NCI-H128 (cell line): ENCODE measurements at regions not wholly inside any gene's neighbourhood (a gene's known extent, or its start where the extent isn't known, plus 50 kb on each side); places are given as distances from the start of the nearest gene placed in this dataset.

Source experiments
- DNase-seq: peaks from one replicate; lab custom pipeline; 2025; ENCODE audit not compliant: unreplicated experiment; lab: John Stamatoyannopoulos, UW

GRCh38 chr5:8457187-8458037, 588.5 kb downstream of the MTRR start:
- DNase-seq = no peak

- no peak for DNase-seq
These were observed 589.1 kb downstream of the MTRR start for GRCh38 chr5:8458038-8458383.

GRCh38 chr5:8461543-8461942, 592.6 kb downstream of the MTRR start:
- no peak for DNase-seq

- DNase-seq = peak; percentile 12
These were observed 593.6 kb downstream of the MTRR start for GRCh38 chr5:8462565-8462964.

GRCh38 chr5:8470489-8470888, 601.5 kb downstream of the MTRR start:
- no peak for DNase-seq

- no peak for DNase-seq
These were observed 602.6 kb downstream of the MTRR start for GRCh38 chr5:8471581-8471980.

GRCh38 chr5:8473016-8473415, 604.1 kb downstream of the MTRR start:
- no peak for DNase-seq

- no peak for DNase-seq
These were observed 605.0 kb downstream of the MTRR start for GRCh38 chr5:8473827-8474568.

- DNase-seq = no peak
These were observed 605.6 kb downstream of the MTRR start for GRCh38 chr5:8474569-8474930.

GRCh38 chr5:8478326-8478725, 609.4 kb downstream of the MTRR start:
- no peak for DNase-seq

GRCh38 chr5:8481007-8481406, 612.1 kb downstream of the MTRR start:
- DNase-seq = no peak

GRCh38 chr5:8491254-8491653, 622.3 kb downstream of the MTRR start:
- no peak for DNase-seq

GRCh38 chr5:8493176-8493575, 624.2 kb downstream of the MTRR start:
- DNase-seq = no peak

GRCh38 chr5:8500426-8500825, 631.5 kb downstream of the MTRR start:
- DNase-seq = no peak

GRCh38 chr5:8505196-8505595, 636.2 kb downstream of the MTRR start:
- no peak for DNase-seq

- DNase-seq = no peak
These were observed 639.3 kb downstream of the MTRR start for GRCh38 chr5:8508231-8508630.

GRCh38 chr5:8516356-8516755, 647.4 kb downstream of the MTRR start:
- DNase-seq = no peak

GRCh38 chr5:8517456-8517855, 648.5 kb downstream of the MTRR start:
- no peak for DNase-seq

- DNase-seq = no peak
These were observed 652.0 kb downstream of the MTRR start for GRCh38 chr5:8520917-8521316.

GRCh38 chr5:8521991-8522390, 653.0 kb downstream of the MTRR start:
- DNase-seq = no peak

GRCh38 chr5:8522646-8523045, 653.7 kb downstream of the MTRR start:
- no peak for DNase-seq

- no peak for DNase-seq
These were observed 654.6 kb downstream of the MTRR start for GRCh38 chr5:8523501-8523900.

GRCh38 chr5:8525819-8526218, 656.9 kb downstream of the MTRR start:
- DNase-seq = no peak
